Fibroblast of lung (primary cell): ENCODE measurements at regions not wholly inside any gene's neighbourhood (a gene's known extent, or its start where the extent isn't known, plus 50 kb on each side); places are given as distances from the start of the nearest gene placed in this dataset.

Experiments used
- CTCF ChIP-seq, 2 donors: IDR thresholded peaks in 1 of 2; conservative IDR thresholded peaks in 1 of 2; 1 replicate in 1 of 2; 2 replicates in 1 of 2; pipeline ENCODE4 v1.5.1; 2011 to 2012; ENCODE audit warnings: low read length in 2 of 2, control low read depth in 1 of 2, inconsistent platforms in 1 of 2, low read depth in 1 of 2, mild to moderate bottlenecking in 1 of 2
- EZH2 ChIP-seq: IDR thresholded peaks from 2 replicates; pipeline ENCODE4 v1.5.1; 2012; ENCODE audit warnings: low read length, control low read depth, mild to moderate bottlenecking; ENCODE audit errors: missing control alignments

- TF ChIP-seq CTCF (conservative IDR thresholded peaks at IDR 0.05 in 1 of 2, IDR thresholded peaks at IDR 0.05 in 1 of 2; ENCODE audit: low read depth in 1 of 2, low read length in 2 of 2) (no peak), EZH2 (no peak)
These were observed 69.6 kb upstream of the EPCAM start for GRCh38 chr2:47299555-47299954.
